WTC11 (cell line): ENCODE measurements at regions not wholly inside any gene's neighbourhood (a gene's known extent, or its start where the extent isn't known, plus 50 kb on each side); places are given as distances from the start of the nearest gene placed in this dataset.

ENCODE experiments used
- ETV6 ChIP-seq: sonication (generic); formaldehyde crosslinking; IDR thresholded peaks from 2 replicates; pipeline ENCODE4 v1.8.1; 2022; ENCODE audit warnings: mild to moderate bottlenecking, missing genetic modification reagents
- FOXK1 ChIP-seq: sonication (generic); formaldehyde crosslinking; IDR thresholded peaks from 2 replicates; pipeline ENCODE4 v1.8.0; 2022; ENCODE audit warnings: mild to moderate bottlenecking, moderate library complexity, missing genetic modification reagents
- JUN ChIP-seq: sonication (generic); formaldehyde crosslinking; IDR thresholded peaks from 2 replicates; pipeline ENCODE4 v1.8.0; 2023; ENCODE audit warnings: mild to moderate bottlenecking, missing genetic modification reagents
- NFYB ChIP-seq: sonication (generic); formaldehyde crosslinking; conservative IDR thresholded peaks from 2 replicates; pipeline ENCODE4 v1.8.0; 2022; ENCODE audit warnings: low read depth, missing genetic modification reagents
- SMAD3 ChIP-seq: sonication (generic); formaldehyde crosslinking; IDR thresholded peaks from 2 replicates; pipeline ENCODE4 v1.8.0; 2022; ENCODE audit warnings: missing genetic modification reagents, mild to moderate bottlenecking, borderline replicate concordance
- ZNF138 ChIP-seq: sonication (generic); formaldehyde crosslinking; conservative IDR thresholded peaks from 2 replicates; pipeline ENCODE4 v1.8.1; 2022; ENCODE audit warnings: mild to moderate bottlenecking, moderate library complexity, missing genetic modification reagents
- ZNF423 ChIP-seq: fragments of 250-450 bp; sonication (Bioruptor Pico); IDR thresholded peaks from 2 replicates; pipeline ENCODE4 v2.1.2; 2022; ENCODE audit warnings: mild to moderate bottlenecking, moderate library complexity
- TF ChIP-seq, protein P1 (sequence below): sonication (generic); formaldehyde crosslinking; conservative IDR thresholded peaks from 2 replicates; pipeline ENCODE4 v1.8.1; 2022; ENCODE audit warnings: mild to moderate bottlenecking, missing genetic modification reagents
- TF ChIP-seq, protein P2 (sequence below): fragments of 200-600 bp; IDR thresholded peaks from 2 replicates; pipeline ENCODE4 v1.8.0; 2022; ENCODE audit warnings: antibody characterized with exemption
- TF ChIP-seq, protein P3 (sequence below): sonication (generic); formaldehyde crosslinking; IDR thresholded peaks from 2 replicates; pipeline ENCODE4 v1.8.0; 2023; ENCODE audit warnings: missing genetic modification reagents
- TF ChIP-seq, protein P4 (sequence below): fragments of 250-450 bp; sonication (Bioruptor Pico); conservative IDR thresholded peaks from 2 replicates; pipeline ENCODE4 v1.9.0; 2021; ENCODE audit warnings: mild to moderate bottlenecking
- TF ChIP-seq, protein P5 (sequence below): sonication (generic); formaldehyde crosslinking; IDR thresholded peaks from 2 replicates; pipeline ENCODE4 v1.8.0; 2022; ENCODE audit warnings: mild to moderate bottlenecking, missing genetic modification reagents
- TF ChIP-seq, protein P6 (sequence below): sonication (generic); formaldehyde crosslinking; IDR thresholded peaks from 2 replicates; pipeline ENCODE4 v1.8.1; 2022; ENCODE audit warnings: low read depth, mild to moderate bottlenecking, moderate library complexity, missing genetic modification reagents, borderline replicate concordance
- TF ChIP-seq, protein P7 (sequence below): sonication (generic); formaldehyde crosslinking; IDR thresholded peaks from 2 replicates; pipeline ENCODE4 v1.8.1; 2023; ENCODE audit warnings: mild to moderate bottlenecking, missing genetic modification reagents, moderate library complexity

DNA sequence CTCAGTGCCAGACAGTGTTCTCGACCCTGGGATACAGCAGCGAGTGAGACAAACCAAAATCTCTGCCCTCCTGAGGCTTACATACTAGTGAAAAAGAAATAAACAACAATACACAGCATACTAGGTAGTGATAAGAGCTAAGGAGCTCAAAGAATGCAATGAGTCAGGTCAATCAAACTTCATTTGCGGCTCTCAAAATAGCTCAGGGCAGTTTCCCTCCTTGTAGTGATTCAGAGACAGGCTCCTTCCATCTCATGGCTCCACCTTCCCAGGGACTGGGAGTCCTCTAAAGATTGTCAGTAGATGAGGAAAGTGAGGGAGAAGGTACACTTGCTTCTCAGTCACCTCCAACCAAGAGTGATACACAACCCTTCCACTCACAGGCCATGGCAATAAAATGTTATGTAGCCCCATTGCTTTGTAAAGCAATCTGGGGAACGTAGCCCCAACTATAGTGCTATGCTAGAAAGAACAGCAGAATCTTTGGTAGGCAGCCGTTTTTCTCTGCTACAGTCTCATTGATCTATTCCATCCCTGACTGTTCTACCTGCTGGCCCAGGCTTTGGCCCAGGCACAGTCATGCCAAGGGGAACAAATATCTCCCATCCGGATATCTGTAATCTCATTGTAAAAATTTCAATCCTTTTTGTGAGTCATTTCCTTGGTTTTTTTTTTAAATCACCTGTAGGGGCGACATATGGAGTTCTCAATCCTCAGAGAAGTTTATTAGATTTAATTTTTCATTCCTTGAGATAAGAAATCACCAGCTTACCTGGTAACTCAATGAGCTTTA, 183.1 kb upstream of the S100G start:
- TF ChIP-seq, protein P1, sequence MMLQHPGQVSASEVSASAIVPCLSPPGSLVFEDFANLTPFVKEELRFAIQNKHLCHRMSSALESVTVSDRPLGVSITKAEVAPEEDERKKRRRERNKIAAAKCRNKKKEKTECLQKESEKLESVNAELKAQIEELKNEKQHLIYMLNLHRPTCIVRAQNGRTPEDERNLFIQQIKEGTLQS (CRISPR knock-in tag), result no peak
- TF ChIP-seq, protein P2, sequence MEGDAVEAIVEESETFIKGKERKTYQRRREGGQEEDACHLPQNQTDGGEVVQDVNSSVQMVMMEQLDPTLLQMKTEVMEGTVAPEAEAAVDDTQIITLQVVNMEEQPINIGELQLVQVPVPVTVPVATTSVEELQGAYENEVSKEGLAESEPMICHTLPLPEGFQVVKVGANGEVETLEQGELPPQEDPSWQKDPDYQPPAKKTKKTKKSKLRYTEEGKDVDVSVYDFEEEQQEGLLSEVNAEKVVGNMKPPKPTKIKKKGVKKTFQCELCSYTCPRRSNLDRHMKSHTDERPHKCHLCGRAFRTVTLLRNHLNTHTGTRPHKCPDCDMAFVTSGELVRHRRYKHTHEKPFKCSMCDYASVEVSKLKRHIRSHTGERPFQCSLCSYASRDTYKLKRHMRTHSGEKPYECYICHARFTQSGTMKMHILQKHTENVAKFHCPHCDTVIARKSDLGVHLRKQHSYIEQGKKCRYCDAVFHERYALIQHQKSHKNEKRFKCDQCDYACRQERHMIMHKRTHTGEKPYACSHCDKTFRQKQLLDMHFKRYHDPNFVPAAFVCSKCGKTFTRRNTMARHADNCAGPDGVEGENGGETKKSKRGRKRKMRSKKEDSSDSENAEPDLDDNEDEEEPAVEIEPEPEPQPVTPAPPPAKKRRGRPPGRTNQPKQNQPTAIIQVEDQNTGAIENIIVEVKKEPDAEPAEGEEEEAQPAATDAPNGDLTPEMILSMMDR, result no peak
- TF ChIP-seq, protein P3, sequence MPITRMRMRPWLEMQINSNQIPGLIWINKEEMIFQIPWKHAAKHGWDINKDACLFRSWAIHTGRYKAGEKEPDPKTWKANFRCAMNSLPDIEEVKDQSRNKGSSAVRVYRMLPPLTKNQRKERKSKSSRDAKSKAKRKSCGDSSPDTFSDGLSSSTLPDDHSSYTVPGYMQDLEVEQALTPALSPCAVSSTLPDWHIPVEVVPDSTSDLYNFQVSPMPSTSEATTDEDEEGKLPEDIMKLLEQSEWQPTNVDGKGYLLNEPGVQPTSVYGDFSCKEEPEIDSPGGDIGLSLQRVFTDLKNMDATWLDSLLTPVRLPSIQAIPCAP (CRISPR knock-in tag), result no peak
- TF ChIP-seq JUN (no peak), NFYB (CRISPR knock-in tag) (no peak), SMAD3 (CRISPR knock-in tag) (no peak), ZNF423 (CRISPR knock-in tag) (no peak), FOXK1 (no peak), ETV6 (CRISPR knock-in tag) (no peak), ZNF138 (CRISPR knock-in tag) (no peak)
- TF ChIP-seq, protein P4, sequence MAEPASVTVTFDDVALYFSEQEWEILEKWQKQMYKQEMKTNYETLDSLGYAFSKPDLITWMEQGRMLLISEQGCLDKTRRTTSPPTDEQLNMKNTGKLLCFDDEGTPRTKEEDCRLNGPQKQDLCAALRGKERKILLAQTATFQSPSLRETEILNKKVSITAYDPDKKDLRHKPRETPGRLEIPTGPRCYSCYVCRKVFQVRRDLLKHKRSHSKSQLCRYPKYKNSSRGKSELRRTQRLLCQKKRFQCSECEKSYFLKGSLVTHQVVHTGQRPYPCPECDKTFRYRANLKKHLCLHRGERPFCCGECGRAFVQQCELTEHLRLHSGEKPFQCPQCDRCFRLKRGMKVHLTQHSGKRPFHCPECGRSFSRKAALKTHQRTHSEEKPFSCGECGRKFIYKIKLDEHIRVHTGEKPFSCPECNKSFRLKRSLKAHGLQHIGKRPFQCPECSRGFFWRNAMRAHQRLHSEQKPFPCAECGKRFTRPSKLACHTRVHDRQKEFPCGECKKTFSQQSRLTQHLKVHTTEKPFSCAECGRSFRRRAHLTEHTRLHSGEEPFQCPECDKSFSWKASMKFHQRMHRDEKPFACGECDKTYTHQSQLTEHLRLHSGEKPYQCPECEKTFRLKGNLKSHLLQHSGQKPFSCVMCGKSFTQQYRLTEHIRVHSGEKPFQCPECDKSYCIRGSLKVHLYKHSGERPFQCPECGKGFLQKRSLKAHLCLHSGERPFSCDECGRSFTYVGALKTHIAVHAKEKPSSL (CRISPR knock-in tag), result no peak
- TF ChIP-seq, protein P5, sequence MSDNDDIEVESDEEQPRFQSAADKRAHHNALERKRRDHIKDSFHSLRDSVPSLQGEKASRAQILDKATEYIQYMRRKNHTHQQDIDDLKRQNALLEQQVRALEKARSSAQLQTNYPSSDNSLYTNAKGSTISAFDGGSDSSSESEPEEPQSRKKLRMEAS (CRISPR knock-in tag), result no peak
- TF ChIP-seq, protein P6, sequence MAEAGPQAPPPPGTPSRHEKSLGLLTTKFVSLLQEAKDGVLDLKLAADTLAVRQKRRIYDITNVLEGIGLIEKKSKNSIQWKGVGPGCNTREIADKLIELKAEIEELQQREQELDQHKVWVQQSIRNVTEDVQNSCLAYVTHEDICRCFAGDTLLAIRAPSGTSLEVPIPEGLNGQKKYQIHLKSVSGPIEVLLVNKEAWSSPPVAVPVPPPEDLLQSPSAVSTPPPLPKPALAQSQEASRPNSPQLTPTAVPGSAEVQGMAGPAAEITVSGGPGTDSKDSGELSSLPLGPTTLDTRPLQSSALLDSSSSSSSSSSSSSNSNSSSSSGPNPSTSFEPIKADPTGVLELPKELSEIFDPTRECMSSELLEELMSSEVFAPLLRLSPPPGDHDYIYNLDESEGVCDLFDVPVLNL (CRISPR knock-in tag), result no peak
- TF ChIP-seq, protein P7, sequence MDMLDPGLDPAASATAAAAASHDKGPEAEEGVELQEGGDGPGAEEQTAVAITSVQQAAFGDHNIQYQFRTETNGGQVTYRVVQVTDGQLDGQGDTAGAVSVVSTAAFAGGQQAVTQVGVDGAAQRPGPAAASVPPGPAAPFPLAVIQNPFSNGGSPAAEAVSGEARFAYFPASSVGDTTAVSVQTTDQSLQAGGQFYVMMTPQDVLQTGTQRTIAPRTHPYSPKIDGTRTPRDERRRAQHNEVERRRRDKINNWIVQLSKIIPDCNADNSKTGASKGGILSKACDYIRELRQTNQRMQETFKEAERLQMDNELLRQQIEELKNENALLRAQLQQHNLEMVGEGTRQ (CRISPR knock-in tag), result no peak
